GM12891 (cell line): ENCODE measurements at regions not wholly inside any gene's neighbourhood (a gene's known extent, or its start where the extent isn't known, plus 50 kb on each side); places are given as distances from the start of the nearest gene placed in this dataset.

ENCODE experiments used
- POLR2A ChIP-seq: IDR thresholded peaks from 2 replicates; pipeline ENCODE4 v1.6.1; 2011; ENCODE audit warnings: low read depth, low read length, control low read depth
- POLR2AphosphoS5 ChIP-seq: IDR thresholded peaks from 2 replicates; pipeline ENCODE4 v1.6.1; 2011; ENCODE audit warnings: low read depth, low read length, control low read depth
- POU2F2 ChIP-seq: IDR thresholded peaks from 2 replicates; pipeline ENCODE4 v1.6.1; 2011; ENCODE audit warnings: low read depth, mild to moderate bottlenecking, control low read depth, low read length, moderate library complexity
- TAF1 ChIP-seq: IDR thresholded peaks from 2 replicates; pipeline ENCODE4 v1.6.1; 2011; ENCODE audit warnings: low read depth, low read length, control low read depth

- TF ChIP-seq POLR2A (no peak), TAF1 (no peak), POLR2AphosphoS5 (no peak), POU2F2 (no peak)
Measured at GRCh38 chr4:178958725-178959440, 1516.6 kb upstream of the AGA start.
